B cell (primary cell): ENCODE measurements at regions not wholly inside any gene's neighbourhood (a gene's known extent, or its start where the extent isn't known, plus 50 kb on each side); places are given as distances from the start of the nearest gene placed in this dataset.

Experiments
- ATAC-seq: fragments of 200-7000 bp; cut with Tn5 transposase; one replicate; pipeline ENCODE4 v1.10.0; 2021; ENCODE audit warnings: low read depth, mild to moderate bottlenecking, moderate number of reproducible peaks, moderate library complexity
- CTCF ChIA-PET: fragments of 350-600 bp; sonication (Branson Sonifier 250); formaldehyde crosslinking; loops from one replicate; lab custom pipeline; 2021; ENCODE audit warnings: antibody characterized with exemption, inconsistent platforms; lab: Charles Lee
- POLR2A ChIA-PET: fragments of 350-600 bp; sonication (Branson Sonifier 250); formaldehyde crosslinking; loops from one replicate; lab custom pipeline; 2021; ENCODE audit warnings: antibody characterized with exemption; lab: Charles Lee
- DNase-seq: peaks from one replicate; pipeline ENCODE4 v3.0.0; 2013
- H2AFZ ChIP-seq: 2 replicates; pipeline ENCODE4 v1.6.1; 2012; ENCODE audit warnings: mild to moderate bottlenecking, low read depth, low read length; ENCODE audit not compliant: insufficient read depth, poor library complexity, severe bottlenecking
- H3K27ac ChIP-seq, 2 donors: 1 replicate in 1 of 2; 2 replicates in 1 of 2; pipeline ENCODE4 v1.5.1; 2012 to 2013; ENCODE audit warnings: low read length in 2 of 2, mild to moderate bottlenecking in 2 of 2, moderate library complexity in 1 of 2
- H3K27me3 ChIP-seq, 4 experiments: fragments of 200-600 bp in 1 of 4; sonication (generic) in 1 of 4; replicated peaks in 1 of 4; 1 replicate in 2 of 4; 2 replicates in 2 of 4; pipeline versions ENCODE4 v1.6.1 to v1.7.0; 2013 to 2016; ENCODE audit warnings: low read length in 3 of 4, mild to moderate bottlenecking in 2 of 4, mixed read lengths in 1 of 4, moderate library complexity in 1 of 4; ENCODE audit not compliant: insufficient read depth in 4 of 4, control insufficient read depth in 3 of 4; ENCODE audit errors: control extremely low read depth in 1 of 4
- H3K36me3 ChIP-seq, 2 experiments: replicated peaks in 1 of 2; 1 replicate in 1 of 2; 2 replicates in 1 of 2; pipeline versions ENCODE4 v1.6.1 to v1.7.1; 2013; ENCODE audit warnings: low read length in 1 of 2; ENCODE audit not compliant: insufficient read depth in 2 of 2, control insufficient read depth in 1 of 2; ENCODE audit errors: control extremely low read depth in 1 of 2, extremely low read depth in 1 of 2
- H3K4me1 ChIP-seq, 2 donors: fragments of 200-600 bp in 1 of 2; sonication (generic) in 1 of 2; 1 replicate in 1 of 2; 2 replicates in 1 of 2; pipeline versions ENCODE4 v1.5.1 to v1.6.1; 2013 to 2017; ENCODE audit warnings: low read length in 2 of 2; ENCODE audit not compliant: control insufficient read depth in 2 of 2, insufficient read depth in 2 of 2
- H3K4me2 ChIP-seq: replicated peaks from 2 replicates; pipeline ENCODE3; 2012; ENCODE audit warnings: mild to moderate bottlenecking, low read depth, low read length; ENCODE audit not compliant: poor library complexity, severe bottlenecking
- H3K4me3 ChIP-seq, 5 experiments: fragments of 200-600 bp in 1 of 5; sonication (generic) in 1 of 5; 1 replicate in 3 of 5; 2 replicates in 2 of 5; pipeline versions ENCODE4 v1.5.1 to v1.7.0; 2011 to 2016; ENCODE audit warnings: low read length in 4 of 5, mild to moderate bottlenecking in 4 of 5, low read depth in 2 of 5, control low read depth in 1 of 5, moderate library complexity in 1 of 5; ENCODE audit not compliant: insufficient read depth in 1 of 5; ENCODE audit errors: control extremely low read depth in 1 of 5, extremely low read depth in 1 of 5
- H3K79me2 ChIP-seq: fragments of 200-600 bp; sonication (generic); one replicate; pipeline ENCODE4 v1.6.0; 2016; ENCODE audit warnings: low read length; ENCODE audit not compliant: control insufficient read depth, insufficient read depth
- H3K9ac ChIP-seq: fragments of 200-600 bp; sonication (generic); 2 replicates; pipeline ENCODE4 v1.6.1; 2017; ENCODE audit warnings: mild to moderate bottlenecking, low read length, moderate library complexity
- H3K9me3 ChIP-seq, 3 donors: one replicate each; pipeline versions ENCODE4 v1.6.1 to v1.7.1; 2013; ENCODE audit warnings: low read length in 2 of 3; ENCODE audit not compliant: control insufficient read depth in 2 of 3, insufficient read depth in 1 of 3; ENCODE audit errors: control extremely low read depth in 1 of 3
- H4K20me1 ChIP-seq: 2 replicates; pipeline ENCODE4 v1.6.0; 2012; ENCODE audit warnings: mild to moderate bottlenecking, low read length; ENCODE audit not compliant: insufficient read depth, control insufficient read depth, poor library complexity, severe bottlenecking
- H3K27ac Mint-ChIP-seq: one replicate; pipeline ENCODE4 v1.8.0; 2021; ENCODE audit warnings: mixed read lengths
- H3K27me3 Mint-ChIP-seq: one replicate; pipeline ENCODE4 v1.8.0; 2021; ENCODE audit warnings: mixed read lengths
- H3K4me1 Mint-ChIP-seq: one replicate; pipeline ENCODE4 v1.8.0; 2021; ENCODE audit warnings: mixed read lengths
- H3K4me3 Mint-ChIP-seq: one replicate; pipeline ENCODE4 v1.8.0; 2021; ENCODE audit warnings: mixed read lengths
- H3K9me3 Mint-ChIP-seq: one replicate; pipeline ENCODE4 v1.8.0; 2022; ENCODE audit warnings: mixed read lengths; ENCODE audit not compliant: insufficient read depth
- CTCF ChIP-seq: fragments of 200-600 bp; IDR thresholded peaks from one replicate; pipeline ENCODE4 v1.8.0; 2022; ENCODE audit warnings: antibody characterized with exemption, mild to moderate bottlenecking
- EZH2 ChIP-seq: IDR thresholded peaks from 2 replicates; pipeline ENCODE4 v1.6.1; 2012; ENCODE audit warnings: borderline replicate concordance, low read depth, mild to moderate bottlenecking, moderate library complexity, low read length; ENCODE audit not compliant: insufficient read depth, poor library complexity, severe bottlenecking
- WGBS: methylation state at CpG from one replicate; pipeline ENCODE4 v1.1.5; 2013; ENCODE audit warnings: missing lambda C conversion rate; ENCODE audit not compliant: insufficient coverage; 5-methylcytosine and 5-hydroxymethylcytosine counted together
- intact Hi-C: fragments of 100-400 bp; cut with micrococcal nuclease; formaldehyde crosslinking; loops from one replicate; pipeline ENCODE4 v1.10.0; 2022

GRCh38 chr2:219954331-219954730 lies 326.9 kb downstream of the SLC4A3 start:
- 100% methylated on average over 1 of the region's 1 CpG for WGBS
- Mint-ChIP-seq H3K27ac (no peak overlapping the region), H3K27me3 (peaks cover 3% of the 10 kb centered on the region), H3K4me1 (no peaks in the 10 kb centered on the region), H3K4me3 (no peak overlapping the region), H3K9me3 (no peaks in the 10 kb centered on the region)
- intact Hi-C loops: no loop called here
- ATAC-seq (no peak), DNase-seq (no peak)
- Histone ChIP-seq H3K4me1 (no peaks in the 10 kb centered on the region), H3K4me2 (no peak overlapping the region), H4K20me1 (no peaks in the 10 kb centered on the region), H3K79me2 (no peaks in the 10 kb centered on the region), H3K9ac (no peak overlapping the region), H3K36me3 (no peaks in the 10 kb centered on the region), H3K4me3 (no peak overlapping the region), H2AFZ (no peak overlapping the region), H3K27ac (no peak overlapping the region), H3K9me3 (peaks cover 0 to 6% (median 0%) of the 10 kb centered on the region in 3 donors), H3K27me3 (no peaks in the 10 kb centered on the region)
- TF ChIP-seq CTCF (no peak), EZH2 (no peak)
- CTCF ChIA-PET: no interaction called here
- POLR2A ChIA-PET: no interaction called here

DNA sequence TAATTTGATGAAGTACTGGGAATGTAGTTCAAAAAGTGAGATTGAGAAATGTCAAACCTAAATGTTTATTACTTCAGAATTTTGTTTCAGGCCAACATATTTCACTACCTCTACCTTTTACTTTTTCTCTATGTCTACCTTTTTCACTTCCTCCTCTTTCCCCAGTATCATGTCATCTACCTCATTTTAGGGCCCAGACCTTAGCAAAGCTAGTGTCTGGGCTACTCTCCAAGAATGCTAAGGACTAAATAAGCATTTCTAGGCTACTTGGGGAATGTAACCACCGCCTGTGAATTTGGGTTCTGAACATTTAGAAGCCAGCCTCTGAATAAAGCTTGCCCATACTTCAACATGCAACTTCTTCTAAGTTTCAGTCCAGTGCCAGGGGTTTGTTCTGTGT lies 330.4 kb downstream of the SLC4A3 start:
- ATAC-seq: no peak
- Mint-ChIP-seq H3K4me1 (no peaks in the 10 kb centered on the region), H3K27ac (no peak overlapping the region), H3K27me3 (peaks cover 3% of the 10 kb centered on the region), H3K9me3 (no peaks in the 10 kb centered on the region), H3K4me3 (no peak overlapping the region)
- TF ChIP-seq CTCF: no peak
- TF ChIP-seq EZH2: no peak
- Histone ChIP-seq H3K9me3 (peaks cover 0 to 6% (median 0%) of the 10 kb centered on the region in 3 donors), H3K79me2 (no peaks in the 10 kb centered on the region), H4K20me1 (no peaks in the 10 kb centered on the region), H3K36me3 (no peaks in the 10 kb centered on the region), H3K4me2 (no peak overlapping the region), H3K27me3 (no peaks in the 10 kb centered on the region), H2AFZ (no peak overlapping the region), H3K4me1 (no peaks in the 10 kb centered on the region), H3K27ac (no peak overlapping the region), H3K4me3 (no peak overlapping the region), H3K9ac (no peak overlapping the region)
- no peak for DNase-seq
- CTCF ChIA-PET: no interaction called here
- intact Hi-C loops: no loop called here
- POLR2A ChIA-PET: no interaction called here
- WGBS: no CpG with 5 or more reads among the region's 1 CpG
